Fibroblast of mammary gland (primary cell): ENCODE measurements at regions not wholly inside any gene's neighbourhood (a gene's known extent, or its start where the extent isn't known, plus 50 kb on each side); places are given as distances from the start of the nearest gene placed in this dataset.

Source experiments
- DNase-seq: peaks from one replicate; pipeline ENCODE4 v3.0.0-alpha.2; 2010; ENCODE audit warnings: low read depth
- H3K4me3 ChIP-seq: 2 replicates; pipeline ENCODE4 v1.5.1; 2011; ENCODE audit warnings: low read depth, mild to moderate bottlenecking, low read length, moderate library complexity; ENCODE audit not compliant: control insufficient read depth
- CTCF ChIP-seq: conservative IDR thresholded peaks from 2 replicates; pipeline ENCODE4 v1.5.1; 2011; ENCODE audit warnings: low read depth, low read length, inconsistent platforms; ENCODE audit not compliant: control insufficient read depth, insufficient read depth

GRCh38 chr2:204201507-204201906, 264.9 kb downstream of the ICOS start:
- TF ChIP-seq CTCF = no peak
- no peak for DNase-seq
- H3K4me3 ChIP-seq = no peak overlapping the region

GRCh38 chr2:204202253-204202652, 265.7 kb downstream of the ICOS start:
- no peak for TF ChIP-seq CTCF
- no peak for DNase-seq
- H3K4me3 ChIP-seq = no peak overlapping the region

GRCh38 chr2:204203704-204204103, 267.1 kb downstream of the ICOS start:
- no peak for DNase-seq
- H3K4me3 ChIP-seq = no peak overlapping the region
- no peak for TF ChIP-seq CTCF

- TF ChIP-seq CTCF = no peak
- H3K4me3 ChIP-seq = no peak overlapping the region
- no peak for DNase-seq
These were observed 268.5 kb downstream of the ICOS start for GRCh38 chr2:204205082-204205481.

GRCh38 chr2:204205538-204205937, 269.0 kb downstream of the ICOS start:
- TF ChIP-seq CTCF = no peak
- H3K4me3 ChIP-seq = no peak overlapping the region
- DNase-seq = no peak

- no peak for TF ChIP-seq CTCF
- no peak for DNase-seq
- H3K4me3 ChIP-seq = no peak overlapping the region
These were observed 271.3 kb downstream of the ICOS start for GRCh38 chr2:204207866-204208265.

GRCh38 chr2:204213588-204213987, 277.0 kb downstream of the ICOS start:
- H3K4me3 ChIP-seq = no peak overlapping the region
- no peak for TF ChIP-seq CTCF
- no peak for DNase-seq
